ENCODE measurements at regions not wholly inside any gene's neighbourhood (a gene's known extent, or its start where the extent isn't known, plus 50 kb on each side); places are given as distances from the start of the nearest gene placed in this dataset.

GRCh38 chr1:43037466-43037865 lies 78.8 kb upstream of the SLC2A1 start:
- no peak for DNase-seq (ENCODE audit: low spot score in 2 of 2)
- WGBS, 2 donors, result 89 to 90% methylated on average over 6 of the region's 6 CpGs
- H3K4me3 ChIP-seq (ENCODE audit: low read depth, poor library complexity, severe bottlenecking), result no peak overlapping the region
- intact Hi-C loops (cut with DNase I; ENCODE audit: low total_unique reads), result no loop called here
- TF ChIP-seq, protein P1, sequence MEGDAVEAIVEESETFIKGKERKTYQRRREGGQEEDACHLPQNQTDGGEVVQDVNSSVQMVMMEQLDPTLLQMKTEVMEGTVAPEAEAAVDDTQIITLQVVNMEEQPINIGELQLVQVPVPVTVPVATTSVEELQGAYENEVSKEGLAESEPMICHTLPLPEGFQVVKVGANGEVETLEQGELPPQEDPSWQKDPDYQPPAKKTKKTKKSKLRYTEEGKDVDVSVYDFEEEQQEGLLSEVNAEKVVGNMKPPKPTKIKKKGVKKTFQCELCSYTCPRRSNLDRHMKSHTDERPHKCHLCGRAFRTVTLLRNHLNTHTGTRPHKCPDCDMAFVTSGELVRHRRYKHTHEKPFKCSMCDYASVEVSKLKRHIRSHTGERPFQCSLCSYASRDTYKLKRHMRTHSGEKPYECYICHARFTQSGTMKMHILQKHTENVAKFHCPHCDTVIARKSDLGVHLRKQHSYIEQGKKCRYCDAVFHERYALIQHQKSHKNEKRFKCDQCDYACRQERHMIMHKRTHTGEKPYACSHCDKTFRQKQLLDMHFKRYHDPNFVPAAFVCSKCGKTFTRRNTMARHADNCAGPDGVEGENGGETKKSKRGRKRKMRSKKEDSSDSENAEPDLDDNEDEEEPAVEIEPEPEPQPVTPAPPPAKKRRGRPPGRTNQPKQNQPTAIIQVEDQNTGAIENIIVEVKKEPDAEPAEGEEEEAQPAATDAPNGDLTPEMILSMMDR (IDR thresholded peaks at IDR 0.05), result no peak
- TF ChIP-seq POLR2A (IDR thresholded peaks at IDR 0.05), result no peak

GRCh38 chr1:43036932-43037331 lies 78.3 kb upstream of the SLC2A1 start:
- 68 to 94% methylated on average over 7 of the region's 7 CpGs for WGBS, 2 donors
- no peak for DNase-seq (ENCODE audit: low spot score in 2 of 2)
- H3K4me3 ChIP-seq (ENCODE audit: low read depth, poor library complexity, severe bottlenecking), result no peak overlapping the region
- TF ChIP-seq POLR2A (IDR thresholded peaks at IDR 0.05), result no peak
- TF ChIP-seq, protein P1 (IDR thresholded peaks at IDR 0.05), result no peak
- intact Hi-C loops (cut with DNase I; ENCODE audit: low total_unique reads), result no loop called here

DNA sequence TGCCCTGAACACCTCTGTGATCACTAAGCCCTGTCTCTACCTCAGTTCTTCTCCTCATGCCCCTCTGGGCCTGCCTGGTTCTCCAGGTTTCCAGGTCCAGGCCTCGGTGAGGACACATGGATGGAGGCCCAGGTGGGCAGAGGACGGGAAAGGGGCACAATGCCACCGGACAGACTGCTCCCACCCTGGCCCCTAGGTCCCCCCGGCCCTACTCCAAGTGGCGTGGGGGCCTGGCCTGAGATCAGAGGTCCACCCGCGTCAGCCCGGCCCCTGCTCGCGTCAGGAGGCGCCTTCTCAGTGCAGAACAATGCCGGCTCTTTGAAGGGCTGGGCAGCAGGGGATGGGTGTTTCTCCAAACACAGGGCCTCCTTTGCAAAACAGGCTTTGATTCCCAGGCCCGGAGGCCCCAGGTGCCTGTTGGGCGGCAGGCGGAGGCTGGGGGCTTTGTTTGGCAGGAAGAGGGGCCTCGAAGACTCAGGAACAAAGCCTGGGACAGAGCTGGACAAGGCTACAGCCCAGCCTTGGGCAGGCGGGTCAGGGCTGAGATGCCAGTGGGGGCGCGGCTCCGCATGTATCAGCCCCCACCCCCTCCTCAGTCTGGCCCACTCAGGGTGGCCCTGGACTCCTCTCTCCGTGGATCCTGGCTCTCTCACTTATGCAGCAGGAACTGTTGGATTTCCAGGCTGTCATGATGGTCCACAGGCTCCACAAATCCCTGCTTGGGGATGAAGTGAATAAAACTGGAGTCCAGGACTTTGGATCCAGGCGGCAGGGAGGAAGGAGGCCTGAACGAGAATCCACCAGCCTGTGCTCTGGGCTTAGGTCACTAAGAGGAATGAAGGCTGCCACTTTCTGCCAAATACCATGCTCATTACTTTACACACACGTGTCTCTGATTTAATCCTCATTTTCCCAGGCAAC lies 77.4 kb upstream of the SLC2A1 start:
- WGBS, 2 donors, result 73 to 77% methylated on average over 16 to 24 of the region's 24 CpGs

DNA sequence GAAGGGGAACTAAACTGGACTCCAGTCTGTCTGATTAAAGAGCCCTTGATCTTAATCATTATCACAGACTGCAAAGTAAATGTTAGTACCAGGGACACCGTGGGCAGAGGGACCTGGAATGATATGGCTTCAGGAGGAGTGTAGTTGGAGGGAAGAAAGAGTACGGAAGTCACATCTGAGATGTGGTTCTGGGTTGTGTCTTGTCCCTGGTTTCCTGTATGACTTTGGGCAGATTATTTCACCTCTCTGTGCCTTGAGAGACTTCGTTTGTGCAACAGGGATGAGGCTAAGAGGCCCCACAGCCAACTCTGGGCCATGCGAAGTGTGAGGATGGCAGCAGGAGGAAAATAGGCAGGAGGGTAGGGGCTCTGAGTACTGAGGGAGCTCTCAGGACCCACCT lies 76.1 kb upstream of the SLC2A1 start:
- intact Hi-C loops (cut with DNase I; ENCODE audit: low total_unique reads), result no loop called here
- no peak overlapping the region for H3K4me3 ChIP-seq (ENCODE audit: low read depth, poor library complexity, severe bottlenecking)
- TF ChIP-seq, protein P1 (IDR thresholded peaks at IDR 0.05), result no peak
- TF ChIP-seq POLR2A (IDR thresholded peaks at IDR 0.05), result no peak
- 59 to 71% methylated on average over 4 of the region's 4 CpGs for WGBS, 2 donors
- no peak for DNase-seq (ENCODE audit: low spot score in 2 of 2)

More for the DNA sequence above, 77.4 kb upstream of the SLC2A1 start:
- intact Hi-C loops (cut with DNase I; ENCODE audit: low total_unique reads), result no loop called here
- H3K4me3 ChIP-seq (ENCODE audit: low read depth, poor library complexity, severe bottlenecking), result no peak overlapping the region
- DNase-seq (ENCODE audit: low spot score in 2 of 2), result no peak
- TF ChIP-seq POLR2A (IDR thresholded peaks at IDR 0.05), result no peak
- TF ChIP-seq, protein P1 (IDR thresholded peaks at IDR 0.05), result no peak

DNA sequence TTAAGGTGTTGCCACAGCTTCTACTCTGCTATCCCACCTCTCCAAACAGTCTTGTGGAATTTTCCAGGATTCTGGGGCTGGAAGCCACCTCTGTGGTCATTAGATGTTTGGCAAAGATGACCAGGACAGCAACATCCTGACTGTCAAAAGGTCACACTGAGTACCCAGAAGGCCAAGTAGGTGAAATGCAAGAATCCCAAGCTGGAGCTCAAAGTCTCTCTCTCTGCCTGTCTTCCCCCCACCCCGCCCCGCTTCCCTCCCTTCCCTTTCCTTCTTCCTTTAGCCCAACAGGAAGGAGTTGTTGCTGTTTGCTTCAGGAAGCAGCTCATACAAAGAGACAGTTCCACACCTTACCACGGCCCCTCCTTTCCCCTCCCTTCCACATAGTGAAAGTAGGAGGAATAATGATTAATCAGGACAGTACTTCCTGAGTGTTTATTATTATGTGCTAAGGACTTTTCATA lies 75.6 kb upstream of the SLC2A1 start:
- 38 to 53% methylated on average over 3 of the region's 3 CpGs for WGBS, 2 donors
- no peak for TF ChIP-seq POLR2A (IDR thresholded peaks at IDR 0.05)
- TF ChIP-seq, protein P1 (IDR thresholded peaks at IDR 0.05), result no peak
- intact Hi-C loops (cut with DNase I; ENCODE audit: low total_unique reads), result no loop called here
- no peak overlapping the region for H3K4me3 ChIP-seq (ENCODE audit: low read depth, poor library complexity, severe bottlenecking)
- no peak for DNase-seq (ENCODE audit: low spot score in 2 of 2)
